ENCODE measurements at regions not wholly inside any gene's neighbourhood (a gene's known extent, or its start where the extent isn't known, plus 50 kb on each side); places are given as distances from the start of the nearest gene placed in this dataset.

DNA sequence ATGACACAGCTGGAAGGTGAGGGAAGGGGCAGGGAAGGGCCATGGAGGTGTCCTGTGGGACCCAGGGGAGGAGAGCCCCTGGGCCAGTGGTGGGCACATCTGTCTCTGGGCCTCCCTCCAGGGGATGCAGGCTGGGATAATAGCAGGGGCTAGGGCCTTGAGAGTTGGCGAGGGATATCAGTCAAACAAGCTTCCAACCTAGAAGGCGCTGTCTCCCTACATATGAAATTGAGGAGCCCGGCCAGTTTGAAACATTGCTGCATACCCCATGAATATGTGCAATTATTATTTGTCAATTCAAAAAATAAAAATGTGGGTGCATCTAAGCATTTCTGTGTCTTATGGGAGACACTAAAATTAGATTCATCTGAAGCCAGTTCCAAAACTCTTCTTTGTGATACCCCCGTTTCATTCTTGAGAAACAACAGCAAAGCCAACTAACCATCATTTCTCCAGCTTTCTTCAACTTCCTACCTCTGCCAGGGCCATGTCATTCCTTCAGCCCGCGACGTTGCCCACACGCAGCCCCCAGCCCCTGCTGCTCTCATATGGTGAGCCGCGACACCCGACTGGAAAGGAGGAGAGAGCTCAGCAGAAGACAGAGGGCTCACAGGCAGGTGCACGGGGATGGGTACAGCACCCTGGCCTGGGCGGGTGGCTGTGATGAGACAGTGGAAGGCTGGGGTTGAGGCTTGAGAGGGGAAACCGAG lies 418.7 kb downstream of the GLRX3 start:
- POLR2A ChIA-PET: interaction anchor here (0.6 kb wide), 1 partner anchor 48 kb away, joined by 3 read pairs; no protein-coding TSS in a partner anchor
- DNase-seq (ENCODE audit: extremely low spot score): no peak
- TF ChIP-seq CTBP1 (IDR thresholded peaks at IDR 0.05; ENCODE audit: borderline replicate concordance): no peak
- TF ChIP-seq BHLHE40 (IDR thresholded peaks at IDR 0.05; ENCODE audit: borderline replicate concordance): no peak
- TF ChIP-seq ELF4 (IDR thresholded peaks at IDR 0.05): no peak
- TF ChIP-seq L3MBTL2 (conservative IDR thresholded peaks at IDR 0.05): no peak
- no peak for TF ChIP-seq FOXK2 (IDR thresholded peaks at IDR 0.05)
- TF ChIP-seq SP1 (IDR thresholded peaks at IDR 0.05): no peak
- no peak for TF ChIP-seq NFRKB (IDR thresholded peaks at IDR 0.05)
- TF ChIP-seq TARDBP (IDR thresholded peaks at IDR 0.05): no peak
- TF ChIP-seq, protein P1, sequence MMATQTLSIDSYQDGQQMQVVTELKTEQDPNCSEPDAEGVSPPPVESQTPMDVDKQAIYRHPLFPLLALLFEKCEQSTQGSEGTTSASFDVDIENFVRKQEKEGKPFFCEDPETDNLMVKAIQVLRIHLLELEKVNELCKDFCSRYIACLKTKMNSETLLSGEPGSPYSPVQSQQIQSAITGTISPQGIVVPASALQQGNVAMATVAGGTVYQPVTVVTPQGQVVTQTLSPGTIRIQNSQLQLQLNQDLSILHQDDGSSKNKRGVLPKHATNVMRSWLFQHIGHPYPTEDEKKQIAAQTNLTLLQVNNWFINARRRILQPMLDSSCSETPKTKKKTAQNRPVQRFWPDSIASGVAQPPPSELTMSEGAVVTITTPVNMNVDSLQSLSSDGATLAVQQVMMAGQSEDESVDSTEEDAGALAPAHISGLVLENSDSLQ (IDR thresholded peaks at IDR 0.05): no peak
- TF ChIP-seq SUZ12 (IDR thresholded peaks at IDR 0.05): no peak
- no peak for TF ChIP-seq LEF1 (IDR thresholded peaks at IDR 0.05; ENCODE audit: borderline replicate concordance)
- TF ChIP-seq FOXM1 (IDR thresholded peaks at IDR 0.05; ENCODE audit: borderline replicate concordance): no peak
- CTCF ChIA-PET: no interaction called here

DNA sequence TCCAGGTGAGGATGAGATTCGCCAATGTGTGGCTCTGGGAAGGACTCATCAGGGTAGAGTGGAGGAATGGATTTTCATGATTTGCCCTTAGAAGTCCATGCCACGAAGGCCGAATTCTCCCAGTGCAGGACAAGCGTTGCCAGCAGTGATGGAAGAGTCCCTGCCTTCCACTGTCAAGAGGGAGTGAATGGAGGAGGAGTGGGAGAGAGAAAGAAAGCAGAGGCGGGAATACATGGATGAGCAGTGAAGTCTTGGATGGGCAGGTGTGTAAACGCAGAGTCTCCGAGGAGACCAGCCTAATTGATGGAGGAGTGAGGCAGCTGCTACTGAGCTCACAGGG lies 419.2 kb downstream of the GLRX3 start:
- no peak for DNase-seq (ENCODE audit: extremely low spot score)
- ChIA-PET POLR2A (interaction anchor here (0.6 kb wide), 1 partner anchor 48 kb away, joined by 3 read pairs; no protein-coding TSS in a partner anchor), CTCF (no interaction called here)
- TF ChIP-seq FOXM1 (IDR thresholded peaks at IDR 0.05; ENCODE audit: borderline replicate concordance) (no peak), SUZ12 (IDR thresholded peaks at IDR 0.05) (no peak), CTBP1 (IDR thresholded peaks at IDR 0.05; ENCODE audit: borderline replicate concordance) (no peak), ZNF384 (IDR thresholded peaks at IDR 0.05) (no peak), SP1 (IDR thresholded peaks at IDR 0.05) (no peak), NFRKB (IDR thresholded peaks at IDR 0.05) (no peak), ELF4 (IDR thresholded peaks at IDR 0.05) (no peak), FOXA1 (IDR thresholded peaks at IDR 0.05) (no peak), LEF1 (IDR thresholded peaks at IDR 0.05; ENCODE audit: borderline replicate concordance) (no peak)

GRCh38 chr10:130557181-130557845 lies 421.1 kb downstream of the GLRX3 start:
- TF ChIP-seq SP1 (IDR thresholded peaks at IDR 0.05): no peak
- TF ChIP-seq, protein P1 (IDR thresholded peaks at IDR 0.05): no peak
- no peak for TF ChIP-seq L3MBTL2 (conservative IDR thresholded peaks at IDR 0.05)
- DNase-seq (ENCODE audit: extremely low spot score): no peak
- ChIA-PET POLR2A (no interaction called here), CTCF (no interaction called here)

DNA sequence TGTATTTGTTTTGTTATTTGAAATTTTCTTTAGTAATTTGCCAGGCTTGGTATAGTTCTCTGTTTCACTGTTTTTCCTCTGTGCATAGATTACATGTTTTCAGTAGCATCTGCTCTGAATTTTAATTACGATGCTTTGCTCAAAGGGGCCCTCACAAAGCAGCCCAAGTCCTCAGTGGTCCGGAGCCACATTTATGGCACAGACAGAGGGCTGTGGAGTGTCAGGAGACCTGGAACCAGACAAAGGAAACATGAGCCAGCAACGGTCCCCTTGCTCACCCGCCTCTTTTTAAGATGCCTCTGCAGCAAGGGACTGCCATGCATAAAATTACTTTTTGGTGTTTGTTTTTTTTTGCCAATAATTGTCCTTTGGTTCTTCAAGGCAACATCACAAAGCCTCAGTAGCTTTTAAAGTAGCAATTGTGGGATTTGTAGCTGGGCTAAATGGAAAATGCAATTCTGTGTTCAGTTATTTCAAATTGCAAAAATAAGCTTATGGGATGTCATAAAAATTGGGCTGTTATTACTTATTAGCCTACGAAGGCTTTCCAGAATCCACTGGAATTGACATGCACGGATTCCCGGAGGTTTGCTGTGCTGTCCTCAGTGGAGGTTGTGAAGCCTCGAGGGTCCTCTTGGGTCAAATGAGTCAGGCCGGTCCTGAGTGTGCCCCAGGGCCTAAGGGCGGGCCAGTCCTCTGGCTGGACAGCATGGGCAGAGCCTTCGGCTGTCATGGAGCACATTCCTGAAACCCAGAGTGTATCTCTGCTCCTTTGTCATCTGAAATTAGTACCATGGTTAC lies 422.8 kb downstream of the GLRX3 start:
- ChIA-PET CTCF (no interaction called here), POLR2A (no interaction called here)
- TF ChIP-seq FOXM1 (IDR thresholded peaks at IDR 0.05; ENCODE audit: borderline replicate concordance) (no peak), CTBP1 (IDR thresholded peaks at IDR 0.05; ENCODE audit: borderline replicate concordance) (no peak), ZNF384 (IDR thresholded peaks at IDR 0.05) (no peak), L3MBTL2 (conservative IDR thresholded peaks at IDR 0.05) (no peak), TARDBP (IDR thresholded peaks at IDR 0.05) (no peak), ARNT (IDR thresholded peaks at IDR 0.05) (no peak), FOXK2 (IDR thresholded peaks at IDR 0.05) (no peak), BHLHE40 (IDR thresholded peaks at IDR 0.05; ENCODE audit: borderline replicate concordance) (no peak), ELF4 (IDR thresholded peaks at IDR 0.05) (no peak), HDGF (IDR thresholded peaks at IDR 0.05; ENCODE audit: borderline replicate concordance) (no peak), FOXA1 (IDR thresholded peaks at IDR 0.05) (no peak), LEF1 (IDR thresholded peaks at IDR 0.05; ENCODE audit: borderline replicate concordance) (no peak), SUZ12 (IDR thresholded peaks at IDR 0.05) (no peak), NFRKB (IDR thresholded peaks at IDR 0.05) (no peak), SP1 (IDR thresholded peaks at IDR 0.05) (no peak)
- TF ChIP-seq, protein P1 (IDR thresholded peaks at IDR 0.05): no peak
- DNase-seq (ENCODE audit: extremely low spot score): no peak

- ChIA-PET POLR2A (no interaction called here), CTCF (no interaction called here)
- DNase-seq (ENCODE audit: extremely low spot score): no peak
- TF ChIP-seq SUZ12 (IDR thresholded peaks at IDR 0.05) (no peak), BHLHE40 (IDR thresholded peaks at IDR 0.05; ENCODE audit: borderline replicate concordance) (no peak), SP1 (IDR thresholded peaks at IDR 0.05) (no peak), ELF4 (IDR thresholded peaks at IDR 0.05) (no peak), TARDBP (IDR thresholded peaks at IDR 0.05) (no peak), CTBP1 (IDR thresholded peaks at IDR 0.05; ENCODE audit: borderline replicate concordance) (no peak), FOXA1 (IDR thresholded peaks at IDR 0.05) (no peak), NFRKB (IDR thresholded peaks at IDR 0.05) (no peak), FOXK2 (IDR thresholded peaks at IDR 0.05) (no peak), LEF1 (IDR thresholded peaks at IDR 0.05; ENCODE audit: borderline replicate concordance) (no peak), ARNT (IDR thresholded peaks at IDR 0.05) (no peak)
- TF ChIP-seq, protein P1 (IDR thresholded peaks at IDR 0.05): no peak
Measured at GRCh38 chr10:130559547-130559880, 423.3 kb downstream of the GLRX3 start.

Data from HEK293T (cell line).